GM21786 (cell line): ENCODE measurements at regions not wholly inside any gene's neighbourhood (a gene's known extent, or its start where the extent isn't known, plus 50 kb on each side); places are given as distances from the start of the nearest gene placed in this dataset.
"Not testable (repeated sequence)": the region's sequence is repeated elsewhere in the genome, so short reads cannot be mapped to it uniquely, and the experiment has no call there.

Experiments used
- ATAC-seq: cut with Tn5 transposase; IDR thresholded peaks from one replicate; pipeline ENCODE4 v1.9.1; 2021; ENCODE audit not compliant: unreplicated experiment

DNA sequence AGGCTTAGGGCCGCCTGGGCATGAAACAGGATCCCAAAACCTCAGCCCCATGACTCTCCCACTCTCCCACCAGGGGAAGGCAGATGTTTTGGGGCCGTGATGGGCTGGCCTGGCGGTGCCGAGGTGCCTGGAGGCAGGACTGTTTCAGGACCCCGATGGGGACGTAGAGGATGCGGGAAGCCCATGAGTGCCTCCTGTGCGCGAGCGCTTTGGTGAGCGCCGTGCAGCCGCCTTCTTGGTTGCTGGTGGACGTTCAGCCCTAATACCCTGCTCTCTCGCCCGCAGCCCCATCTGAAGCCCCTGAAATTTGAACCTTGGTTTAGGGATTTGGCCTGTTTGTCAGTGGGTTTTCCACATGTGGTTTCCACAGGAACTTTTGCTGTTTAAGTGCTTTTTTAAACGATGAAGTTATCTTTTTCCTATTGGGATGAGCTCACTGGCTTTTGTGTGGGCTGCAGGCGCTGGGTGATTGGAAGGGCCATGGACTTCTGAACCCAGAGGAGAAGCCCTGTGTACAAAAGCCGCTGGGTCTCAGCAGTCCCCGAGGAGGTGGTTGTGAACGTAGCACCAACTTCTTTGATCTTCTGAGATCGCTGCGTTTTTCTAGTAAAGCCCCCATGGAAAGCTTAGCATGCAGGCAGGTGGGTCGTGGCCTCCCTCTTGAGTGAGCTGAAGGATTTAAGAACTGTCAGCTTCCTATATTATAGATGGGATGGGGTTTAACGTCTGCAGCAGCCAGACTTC is 145.7 kb downstream of the NPIPB11 start:
- not testable (repeated sequence) for ATAC-seq

DNA sequence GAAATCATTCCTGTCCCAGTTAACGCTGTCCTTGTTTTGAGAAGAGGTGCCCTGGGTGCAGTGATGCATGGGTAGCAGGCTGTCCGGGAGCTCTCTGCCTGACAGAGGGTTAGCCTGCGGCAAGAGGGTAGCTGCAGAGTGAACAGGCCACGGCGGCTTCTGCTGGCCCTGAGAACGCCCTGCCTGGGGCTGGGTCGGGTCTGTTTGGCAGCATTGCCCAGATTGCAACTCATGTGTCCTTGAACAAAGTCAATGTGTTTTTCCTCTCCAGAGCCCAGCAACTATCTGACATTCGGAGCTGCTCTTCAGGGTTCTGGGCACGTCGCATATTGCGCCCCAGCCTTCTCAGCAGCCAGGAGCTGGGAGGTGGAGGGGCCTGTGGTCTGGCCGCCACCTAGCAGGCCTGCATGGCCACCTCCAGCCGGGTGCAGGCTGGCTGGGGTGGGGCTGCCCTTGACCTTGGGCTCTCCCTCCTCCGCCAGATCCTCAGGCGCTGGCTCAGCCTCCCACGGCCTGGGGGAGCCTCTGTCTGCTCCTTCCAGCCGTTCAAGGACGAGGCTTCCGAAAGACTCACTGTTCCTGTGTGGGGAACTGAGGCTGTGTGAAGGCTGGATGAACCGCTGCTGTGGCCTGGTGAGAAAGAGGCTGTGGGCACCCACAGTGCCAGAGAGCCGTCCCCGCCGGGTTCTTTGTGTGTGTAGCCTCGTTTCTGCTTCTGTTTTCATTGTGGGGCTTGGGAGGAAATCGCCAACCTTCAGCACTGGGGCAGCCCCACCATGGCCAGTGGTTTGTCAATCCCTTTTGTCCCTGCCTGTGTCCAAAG is 146.7 kb downstream of the NPIPB11 start:
- not testable (repeated sequence) for ATAC-seq

DNA sequence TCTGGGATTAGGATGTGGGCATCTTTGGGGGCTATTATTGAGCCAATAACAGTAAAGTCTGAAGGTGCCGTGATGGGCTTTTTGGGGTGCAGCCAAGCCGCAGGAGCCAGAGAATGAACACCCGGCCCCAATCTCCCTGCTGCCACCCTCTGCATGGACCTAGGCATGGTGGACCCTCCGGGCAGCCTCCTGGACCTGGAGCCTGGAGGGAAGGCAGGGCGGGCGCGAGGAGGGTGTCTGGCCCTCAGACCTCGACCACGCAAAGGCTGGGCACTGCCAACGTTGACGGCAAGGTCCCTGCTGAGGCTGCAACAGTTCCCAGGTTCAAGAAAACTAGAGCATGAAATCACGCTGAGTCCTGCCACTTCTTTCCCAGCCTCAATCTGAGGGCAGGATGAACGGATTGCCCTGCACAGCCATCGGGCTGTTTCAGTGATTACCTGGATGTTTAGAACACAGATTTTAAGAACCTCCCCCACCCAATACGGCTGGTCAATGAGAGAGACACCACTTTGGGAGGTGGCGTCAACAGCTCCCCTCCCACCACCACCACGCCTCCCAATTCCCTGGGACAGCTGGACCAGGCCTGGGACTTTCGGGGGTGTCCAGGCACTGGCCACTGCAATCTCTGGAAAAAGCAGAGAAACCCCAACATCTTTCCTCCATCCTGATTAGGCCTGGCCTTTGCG is 147.4 kb downstream of the NPIPB11 start:
- ATAC-seq: not testable (repeated sequence)

DNA sequence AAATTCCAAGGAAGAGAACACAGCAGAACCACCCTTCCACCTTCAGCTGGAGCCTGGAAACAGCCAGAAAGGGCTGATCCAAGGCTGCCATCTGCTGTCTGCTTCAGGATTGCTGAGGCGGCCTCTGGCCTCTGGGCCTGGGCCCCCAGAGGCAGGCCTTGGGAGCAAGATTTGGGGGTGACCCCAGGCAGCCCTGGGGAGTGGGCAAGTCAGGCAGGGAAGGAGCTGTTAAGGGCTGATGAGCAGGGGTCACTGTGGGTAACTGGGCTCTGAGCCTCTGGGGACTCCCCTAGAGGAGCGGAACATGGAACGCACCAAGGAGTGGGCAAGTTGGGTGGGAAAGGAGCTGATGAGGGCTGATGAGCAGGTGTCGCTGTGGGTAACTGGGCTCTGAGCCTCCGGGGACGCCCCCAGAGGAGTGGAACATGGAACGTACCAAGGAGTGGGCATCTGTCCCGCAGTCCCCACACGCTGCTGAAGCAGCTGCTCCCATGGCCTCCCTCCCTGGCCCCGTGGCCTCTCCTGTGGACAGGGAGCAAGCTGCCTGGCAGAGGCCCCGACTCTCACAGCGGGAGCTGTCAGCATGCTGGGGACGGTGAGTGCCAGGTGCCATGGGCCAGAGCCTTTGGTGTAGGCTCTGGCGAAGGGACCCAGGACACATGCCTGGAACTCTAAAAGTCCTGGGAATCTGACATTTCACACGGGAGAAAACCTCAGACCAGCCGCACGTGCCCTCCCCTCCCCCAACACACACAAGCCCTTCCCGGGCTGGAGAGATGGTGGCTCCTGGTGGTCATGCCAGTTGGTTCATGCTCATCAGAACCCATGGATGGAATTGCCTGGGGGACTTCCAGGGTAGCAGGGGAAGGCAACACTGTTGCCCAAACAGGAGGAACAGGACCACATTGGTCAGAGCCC is 148.8 kb downstream of the NPIPB11 start:
- not testable (repeated sequence) for ATAC-seq

DNA sequence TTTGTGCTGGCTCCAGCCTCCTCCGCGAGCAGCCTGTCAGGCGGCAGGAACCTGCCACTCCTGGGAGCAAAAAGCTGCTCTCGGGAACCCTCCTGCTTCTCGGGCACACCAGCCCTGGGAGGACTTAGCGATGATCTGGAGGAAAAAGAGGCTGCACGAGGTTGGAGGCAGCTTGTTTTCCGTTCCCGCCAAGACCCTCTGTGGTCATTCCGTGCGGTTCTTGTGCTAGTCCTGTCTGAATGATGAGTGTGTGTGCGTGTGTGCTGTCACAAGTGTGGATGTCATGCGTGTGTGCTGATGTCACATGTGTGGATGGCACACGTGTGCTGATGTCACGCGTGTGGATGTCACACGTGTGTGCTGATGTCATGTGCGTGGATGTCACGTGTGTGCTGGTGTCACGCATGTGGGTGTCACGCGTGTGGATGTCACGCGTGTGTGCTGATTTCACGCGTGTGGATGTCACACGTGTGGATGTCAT is 150.0 kb downstream of the NPIPB11 start:
- ATAC-seq: no peak

DNA sequence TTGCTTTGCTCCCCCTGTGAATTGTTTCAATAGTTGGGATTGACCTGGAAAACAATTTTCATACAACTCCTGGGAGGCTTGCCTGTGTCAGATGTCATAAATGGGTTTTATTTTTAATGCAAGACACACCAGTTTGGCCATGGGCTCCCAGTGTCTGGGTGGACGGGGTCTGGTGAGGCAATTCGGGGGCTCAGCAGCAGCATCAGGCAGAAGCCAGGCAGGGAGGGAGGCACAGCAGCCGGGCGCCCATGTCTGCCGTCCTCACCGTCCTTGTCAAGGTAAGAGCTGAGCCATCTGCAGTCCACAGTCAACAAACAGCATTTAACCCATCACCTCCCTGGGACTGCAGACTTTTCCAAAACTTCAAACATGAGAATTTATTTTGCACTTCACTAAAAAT is 150.6 kb downstream of the NPIPB11 start:
- not testable (repeated sequence) for ATAC-seq

DNA sequence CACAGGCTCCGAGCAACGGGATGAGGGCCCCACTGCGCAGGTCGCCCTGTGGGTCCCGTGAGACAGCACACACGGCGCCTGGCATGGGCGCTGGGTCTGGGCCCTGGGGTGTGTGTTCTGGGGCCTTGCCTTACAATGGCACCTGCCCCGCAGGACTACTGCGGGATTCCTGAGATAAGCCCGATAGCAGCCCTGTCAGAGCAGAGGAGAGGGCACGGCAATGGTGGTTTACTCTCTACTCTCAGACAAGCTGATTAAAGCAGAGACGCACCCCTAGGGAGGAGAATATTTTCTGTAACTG is 151.1 kb downstream of the NPIPB11 start:
- not testable (repeated sequence) for ATAC-seq

DNA sequence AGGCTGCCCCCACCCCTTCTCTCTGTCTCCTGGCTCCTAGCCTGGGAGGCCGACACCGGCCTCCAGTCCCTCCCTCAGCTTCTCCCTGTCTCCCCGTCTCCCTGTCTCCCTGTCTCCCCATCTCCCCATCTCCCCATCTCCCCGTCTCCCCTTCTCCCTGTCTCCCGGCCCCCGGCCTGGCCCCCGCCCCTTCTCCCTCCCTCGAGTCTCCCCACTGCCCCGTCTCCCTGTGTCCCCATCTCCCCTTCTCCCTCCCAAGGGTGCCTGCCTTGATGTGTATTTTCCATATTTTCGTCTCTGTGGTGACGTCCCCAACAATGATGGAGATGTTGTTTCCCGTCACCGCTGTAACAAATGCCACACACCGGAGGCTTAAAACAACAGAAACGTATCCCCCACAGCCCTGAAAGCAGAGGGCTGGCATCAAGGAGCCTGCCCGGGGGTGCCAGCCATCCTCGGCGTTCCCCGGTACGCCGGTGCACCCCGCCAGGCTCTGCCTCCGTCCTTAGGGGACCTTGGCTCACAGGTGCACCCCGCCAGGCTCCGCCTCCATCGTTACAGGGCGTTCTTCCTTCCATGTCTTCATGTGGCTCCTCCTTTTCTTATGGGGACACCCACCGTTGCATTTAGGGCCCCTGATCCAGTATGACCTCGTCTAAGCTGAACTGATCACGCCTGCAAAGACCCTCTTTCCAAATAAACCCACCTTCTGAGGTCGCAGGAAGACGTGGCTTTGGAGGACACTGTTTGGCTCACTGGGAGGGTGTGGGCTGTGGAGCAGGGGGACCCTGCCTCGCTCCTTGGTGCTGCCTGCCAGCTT is 151.6 kb downstream of the NPIPB11 start:
- ATAC-seq: no peak

DNA sequence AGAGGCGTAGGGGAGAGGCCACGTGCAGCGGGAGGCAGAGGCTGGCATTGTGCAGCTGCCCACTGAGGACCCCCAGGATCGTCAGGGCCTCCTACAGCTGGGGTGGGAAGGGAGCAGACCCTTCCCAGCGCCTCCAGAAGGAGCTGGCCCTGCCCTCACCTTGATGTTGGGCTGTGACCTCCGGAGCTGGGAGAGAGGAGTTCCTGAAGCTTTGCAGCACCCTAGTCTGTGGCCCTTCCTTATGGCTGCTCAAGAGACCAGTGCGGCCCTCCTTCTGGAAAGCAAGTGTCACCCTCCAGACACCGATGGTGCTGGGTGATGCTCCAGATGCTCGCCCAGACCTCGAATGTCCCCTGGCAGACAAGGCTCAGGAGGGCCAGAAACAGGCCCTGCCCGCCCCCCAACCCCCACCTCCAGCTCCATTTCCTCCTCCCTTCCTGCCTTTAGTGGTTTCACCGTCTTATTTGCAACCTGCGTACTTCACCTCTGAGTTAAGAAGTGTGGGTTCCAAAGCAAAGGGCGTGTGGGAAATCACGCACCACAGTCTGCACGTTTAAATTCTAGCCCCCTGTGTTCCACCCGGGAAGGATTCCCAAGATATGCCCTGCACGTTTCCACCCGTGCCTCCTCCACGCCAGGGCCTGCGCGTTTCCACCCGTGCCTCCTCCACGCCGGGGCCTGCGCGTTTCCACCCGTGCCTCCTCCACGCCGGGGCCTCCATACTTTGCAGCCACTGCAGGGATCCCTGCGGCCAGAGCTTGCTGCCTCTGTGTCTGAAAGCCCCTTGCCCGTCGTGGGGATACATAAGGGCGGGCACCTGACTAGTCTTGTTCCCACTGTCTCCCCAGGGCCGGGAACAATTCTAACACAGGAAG is 152.6 kb downstream of the NPIPB11 start:
- ATAC-seq: not testable (repeated sequence)

DNA sequence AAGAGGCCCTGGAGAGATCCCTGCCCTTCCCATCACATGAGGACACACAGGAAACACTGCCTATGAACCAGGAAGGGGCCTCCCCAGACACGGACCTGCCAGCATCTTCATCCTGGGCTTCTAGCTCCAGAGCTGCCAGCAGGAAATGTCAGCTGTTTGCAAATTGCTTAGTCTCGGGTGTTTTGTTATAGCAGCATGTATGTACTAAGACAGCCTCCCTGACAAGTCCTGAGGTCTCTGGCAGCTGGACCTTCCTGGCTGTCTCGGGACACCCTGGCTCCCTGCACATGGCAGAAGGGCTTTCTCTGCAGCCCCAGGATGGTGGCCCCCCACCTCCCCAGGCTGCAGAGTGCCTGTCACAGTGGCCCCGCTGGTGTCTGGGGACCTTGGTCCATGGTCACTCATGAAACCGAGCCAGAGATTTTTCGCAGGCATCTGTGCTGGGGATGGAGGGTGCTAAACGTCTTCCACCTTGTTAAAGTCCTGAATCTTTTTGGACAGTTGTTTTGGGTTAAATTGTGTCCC is 153.4 kb downstream of the NPIPB11 start:
- not testable (repeated sequence) for ATAC-seq

DNA sequence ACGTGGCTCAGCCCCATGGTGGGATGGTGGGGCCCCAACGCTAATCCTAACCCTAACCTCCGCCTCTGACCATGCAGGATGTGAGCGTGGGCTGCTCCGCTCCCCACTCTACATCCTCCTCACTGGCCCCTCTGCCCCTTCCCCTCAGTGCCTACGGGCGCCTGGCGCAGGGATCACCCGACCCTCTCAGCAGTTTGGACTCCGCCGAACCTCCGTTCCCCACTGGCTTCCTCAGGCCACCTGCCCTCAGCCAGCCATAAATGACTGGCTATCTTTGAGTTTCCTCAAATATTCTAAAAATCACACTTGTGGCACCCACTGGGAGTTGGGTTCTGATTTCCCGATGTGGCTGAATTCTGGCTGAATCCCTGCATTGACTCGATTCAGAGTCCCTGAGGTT is 154.2 kb downstream of the NPIPB11 start:
- not testable (repeated sequence) for ATAC-seq

DNA sequence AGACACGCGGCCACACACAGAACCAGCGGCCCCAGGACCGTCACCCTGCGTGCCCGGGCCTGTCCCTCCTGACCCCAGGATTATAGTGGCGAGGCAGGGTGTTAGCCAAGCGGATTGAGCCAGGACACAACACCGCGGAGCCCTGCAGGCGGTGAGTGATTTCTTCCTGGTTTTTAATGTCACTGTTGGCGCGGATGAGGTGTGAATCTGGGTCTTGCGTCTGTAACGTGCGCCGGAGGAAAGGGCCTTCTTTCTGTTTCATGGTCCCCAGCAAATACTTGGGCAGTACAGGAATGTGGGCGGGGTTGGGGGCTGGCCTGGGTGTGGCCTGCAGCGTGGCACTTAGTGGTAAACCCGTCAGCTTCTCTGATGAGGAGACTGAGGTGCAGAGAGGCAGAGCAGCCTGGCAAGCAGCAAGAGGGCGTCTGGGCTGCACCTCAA is 154.9 kb downstream of the NPIPB11 start:
- ATAC-seq: not testable (repeated sequence)

DNA sequence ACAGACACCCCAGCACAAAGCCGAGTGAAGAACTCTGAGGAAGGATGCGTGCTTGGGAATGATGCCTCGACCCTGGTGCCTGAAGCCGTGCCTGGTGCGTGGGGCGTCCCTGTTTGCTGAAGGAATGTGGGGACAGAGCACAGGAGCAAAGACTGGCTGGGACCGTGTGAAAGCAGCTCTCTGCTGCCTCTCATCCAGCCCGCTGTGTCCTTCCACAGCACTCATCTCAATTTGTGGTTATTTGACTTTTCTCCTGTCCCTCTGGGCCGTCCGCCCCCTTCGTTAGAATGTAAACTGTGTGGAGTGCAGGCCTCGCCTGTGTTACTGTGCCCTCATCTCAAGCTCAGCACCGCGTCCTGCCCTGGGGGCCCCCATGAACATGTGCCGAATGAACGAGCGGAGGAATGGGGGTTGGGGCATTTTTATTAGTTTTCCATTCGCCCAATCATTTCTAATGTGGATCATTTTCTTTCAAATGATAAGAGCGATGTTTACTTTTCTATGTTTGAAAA is 155.5 kb downstream of the NPIPB11 start:
- not testable (repeated sequence) for ATAC-seq

DNA sequence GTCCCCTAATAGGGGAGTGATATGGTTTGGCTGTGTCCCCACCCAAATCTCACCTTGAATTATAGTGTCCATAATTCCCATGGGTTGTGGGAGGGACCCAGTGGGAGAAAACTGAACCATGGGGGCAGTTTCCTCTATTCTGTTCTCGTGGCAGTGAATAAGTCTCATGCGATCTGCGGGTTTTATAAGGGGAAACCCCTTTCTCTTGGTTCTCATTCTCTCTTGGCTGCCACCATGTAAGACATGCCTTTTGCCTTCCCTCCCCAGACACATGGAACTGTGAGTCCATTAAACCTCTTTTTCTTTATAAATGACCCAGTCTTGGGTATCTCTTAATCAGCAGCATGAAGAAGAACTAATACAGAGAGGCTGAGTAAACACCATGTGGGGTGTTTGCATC is 156.0 kb downstream of the NPIPB11 start:
- not testable (repeated sequence) for ATAC-seq

DNA sequence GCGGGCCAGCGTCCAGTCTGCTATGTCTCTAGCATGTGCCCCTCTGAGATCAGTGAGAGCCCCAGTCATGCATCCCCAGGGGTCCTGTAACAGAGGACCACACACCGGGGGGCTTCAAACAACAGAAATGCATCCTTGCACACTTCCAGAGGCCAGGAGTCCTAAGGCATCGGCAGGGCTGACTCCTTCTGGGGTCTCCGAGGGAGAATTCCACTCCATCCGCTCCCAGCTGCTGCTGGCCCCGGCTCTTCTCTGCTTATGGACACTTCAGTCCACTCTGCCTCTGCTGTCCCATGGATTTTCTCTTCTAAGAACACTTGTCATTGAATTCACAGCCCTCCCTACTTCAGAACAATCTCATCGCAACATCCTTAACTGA is 157.6 kb downstream of the NPIPB11 start:
- not testable (repeated sequence) for ATAC-seq

DNA sequence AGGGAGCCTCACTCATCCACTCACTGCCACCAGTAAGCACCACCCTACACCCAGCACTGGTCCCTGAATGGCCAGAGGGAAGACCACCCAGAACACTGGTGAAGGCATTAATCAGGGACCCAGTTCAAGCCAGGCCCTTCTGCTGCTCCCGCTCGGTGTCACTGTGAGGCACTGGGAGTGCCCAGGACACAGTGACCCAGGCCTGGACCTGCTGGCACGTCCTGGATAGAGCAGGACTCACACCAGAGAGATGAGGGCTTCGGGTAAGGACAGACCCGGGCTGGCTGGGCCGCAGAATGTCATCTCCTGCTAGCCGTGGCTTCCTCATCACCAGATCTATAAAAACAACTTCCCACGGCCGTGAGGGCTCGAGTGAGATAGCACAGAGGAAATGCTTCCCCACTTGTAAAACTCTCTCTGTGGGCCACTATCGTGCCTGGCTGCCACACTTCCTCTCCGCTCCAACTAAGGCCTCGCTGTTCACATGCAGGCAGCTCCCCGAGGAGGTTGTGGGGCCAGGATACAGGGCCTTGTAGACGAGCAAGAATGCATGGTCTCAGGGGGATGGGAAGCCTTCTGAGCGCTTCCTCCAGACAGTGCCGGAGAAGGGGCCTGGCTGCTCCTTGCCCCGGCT is 158.1 kb downstream of the NPIPB11 start:
- ATAC-seq: not testable (repeated sequence)

DNA sequence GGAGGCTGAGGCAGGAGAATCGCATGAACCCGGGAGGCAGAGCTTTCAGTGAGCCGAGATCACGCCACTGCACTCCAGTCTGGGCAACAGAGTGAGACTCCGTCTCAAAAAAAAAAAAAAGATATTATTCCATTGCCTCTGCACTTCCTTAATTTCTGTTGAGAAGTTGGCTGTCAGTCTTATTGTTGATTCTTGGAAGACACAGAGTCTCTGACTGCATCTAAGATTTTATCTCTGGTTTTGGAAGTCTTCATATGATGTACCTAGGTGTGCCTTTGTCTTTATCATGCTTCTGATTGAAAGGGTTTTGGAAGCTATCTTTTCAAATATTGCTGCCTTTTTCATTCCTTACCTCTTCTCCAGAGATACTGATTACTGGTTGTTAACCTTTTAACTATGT is 160.4 kb downstream of the NPIPB11 start:
- ATAC-seq: not testable (repeated sequence)

DNA sequence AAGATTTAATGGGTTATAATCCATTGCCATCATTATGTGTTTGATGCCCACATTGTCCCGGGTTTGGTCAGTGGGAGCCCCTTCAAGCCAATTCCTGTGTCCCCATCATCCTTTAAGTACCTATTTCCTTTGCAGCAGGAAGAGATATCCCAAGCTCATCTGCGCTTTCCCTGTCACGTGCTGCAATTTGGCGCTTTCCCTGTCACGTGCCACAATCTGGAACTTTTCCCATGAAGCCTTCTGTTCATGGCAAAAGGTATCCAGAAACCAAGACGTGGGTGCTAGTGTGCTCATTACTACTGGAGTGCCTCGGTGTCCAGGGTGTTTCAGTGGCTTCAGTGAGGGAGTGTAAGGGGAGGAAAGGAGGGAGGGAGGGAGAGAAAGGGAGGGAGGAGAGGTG is 168.5 kb downstream of the NPIPB11 start:
- ATAC-seq: no peak
